ENCODE measurements at regions not wholly inside any gene's neighbourhood (a gene's known extent, or its start where the extent isn't known, plus 50 kb on each side); places are given as distances from the start of the nearest gene placed in this dataset.

DNA sequence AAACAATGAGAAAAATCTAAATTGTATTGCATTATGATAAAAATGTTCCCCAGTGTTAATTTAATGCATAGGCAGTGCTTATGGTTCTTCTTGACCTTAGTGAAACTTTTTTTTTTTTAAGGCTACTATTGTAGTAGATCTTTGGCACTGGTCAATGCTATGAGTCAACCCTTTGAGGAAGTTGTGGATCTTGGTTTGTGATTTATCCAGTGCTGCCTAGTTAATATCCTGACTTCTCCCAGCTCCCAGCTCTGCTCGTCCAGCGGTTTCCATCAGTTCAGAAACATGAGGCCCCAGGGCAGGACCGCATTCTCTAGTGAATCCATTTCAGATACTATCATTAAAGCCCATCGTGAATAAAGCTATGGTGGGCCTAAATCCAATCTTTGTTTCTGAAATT lies 364.5 kb upstream of the JARID2 start:
- TF ChIP-seq SIN3A (IDR thresholded peaks at IDR 0.05; ENCODE audit: borderline replicate concordance, insufficient read depth, low read length) (no peak), TAF1 (IDR thresholded peaks at IDR 0.05; ENCODE audit: borderline replicate concordance, insufficient read depth, low read length) (no peak)
